GOT3 (cell line): ENCODE measurements at regions not wholly inside any gene's neighbourhood (a gene's known extent, or its start where the extent isn't known, plus 50 kb on each side); places are given as distances from the start of the nearest gene placed in this dataset.
"Not testable (repeated sequence)": the region's sequence is repeated elsewhere in the genome, so short reads cannot be mapped to it uniquely, and the experiment has no call there.

Experiments
- DNase-seq: peaks from one replicate; lab custom pipeline; 2025; ENCODE audit warnings: mixed read lengths; lab: John Stamatoyannopoulos, UW

GRCh38 chr7:96827701-96828100, 118.1 kb upstream of the SEM1 start:
- no peak for DNase-seq

GRCh38 chr7:96829121-96829520, 119.5 kb upstream of the SEM1 start:
- DNase-seq: not testable (repeated sequence)

GRCh38 chr7:96831446-96831845, 121.8 kb upstream of the SEM1 start:
- DNase-seq: no peak

GRCh38 chr7:96832092-96832662, 122.5 kb upstream of the SEM1 start:
- DNase-seq: no peak

DNA sequence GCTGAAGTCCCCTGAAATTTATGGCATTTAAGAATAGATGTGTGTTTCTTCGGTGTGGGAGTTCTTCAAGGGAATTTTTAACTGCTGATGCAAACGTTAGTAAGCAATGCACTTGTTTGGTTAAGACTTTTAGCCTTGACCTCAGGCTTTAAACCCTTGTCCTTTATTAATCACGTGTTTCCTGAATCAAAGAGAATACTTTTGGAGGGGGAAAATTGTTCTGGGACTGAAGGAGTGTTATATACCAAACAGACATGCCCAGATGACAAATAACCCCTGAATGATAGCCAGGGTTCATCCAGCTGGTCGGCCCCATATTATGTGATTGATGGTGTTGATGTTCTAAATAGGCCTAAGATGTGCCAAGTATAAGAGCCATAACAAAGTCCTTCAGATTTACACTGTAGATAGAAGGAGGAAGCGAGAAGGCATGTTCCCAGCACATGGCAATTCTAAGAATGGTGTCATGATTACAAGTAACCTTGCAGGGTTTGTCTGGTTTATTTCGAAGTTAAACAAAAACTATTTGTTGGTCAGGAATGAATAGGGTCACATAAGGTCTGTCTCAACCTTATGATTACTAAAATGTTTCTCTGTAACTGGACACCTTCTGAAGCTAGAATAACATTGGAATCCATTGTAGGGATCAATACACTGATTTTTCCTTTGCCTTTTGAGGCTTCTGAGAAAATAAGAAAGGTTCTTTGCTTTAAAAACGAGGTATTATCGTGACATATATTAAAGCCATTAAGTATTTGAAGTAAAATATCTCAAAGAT, 124.2 kb upstream of the SEM1 start:
- no peak for DNase-seq

DNA sequence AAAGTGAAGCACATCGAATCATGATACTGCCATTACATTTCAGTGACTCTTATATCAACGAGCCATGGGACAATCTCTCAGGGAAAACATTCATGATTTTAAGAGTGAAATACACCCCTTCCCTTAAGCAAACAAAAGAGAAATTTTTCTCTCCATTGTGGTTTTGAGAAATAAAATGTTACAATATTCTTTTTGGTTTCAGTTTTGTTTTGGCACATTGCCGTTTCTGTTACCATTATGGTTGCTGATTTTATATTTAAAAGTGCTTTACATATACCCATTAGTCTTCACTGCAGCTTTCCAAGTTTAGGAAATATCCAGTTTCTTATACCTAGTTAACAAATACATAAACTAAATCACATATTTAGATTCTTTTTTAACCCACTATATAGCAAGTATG, 126.8 kb upstream of the SEM1 start:
- DNase-seq: no peak

DNA sequence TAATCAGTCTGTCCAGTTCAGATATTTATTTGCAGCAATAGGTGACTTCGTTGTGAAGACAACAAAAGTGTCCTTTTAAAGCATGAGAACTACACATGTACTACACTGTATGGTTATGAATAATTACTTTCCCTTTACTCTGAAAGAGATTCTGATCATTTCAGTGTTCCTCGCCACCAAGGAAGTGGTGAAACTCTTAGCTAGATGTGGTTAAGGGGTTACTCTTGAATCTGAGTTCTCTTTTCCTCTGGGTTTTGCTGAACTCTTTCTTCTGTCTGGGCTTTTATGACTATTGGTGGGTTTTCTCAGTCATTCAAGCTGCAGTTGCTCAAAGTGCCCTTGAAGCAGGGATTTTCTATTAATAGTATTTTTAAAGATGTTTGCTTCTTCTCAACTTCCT, 127.9 kb upstream of the SEM1 start:
- DNase-seq: no peak

GRCh38 chr7:96838481-96838880, 128.8 kb upstream of the SEM1 start:
- DNase-seq: no peak

DNA sequence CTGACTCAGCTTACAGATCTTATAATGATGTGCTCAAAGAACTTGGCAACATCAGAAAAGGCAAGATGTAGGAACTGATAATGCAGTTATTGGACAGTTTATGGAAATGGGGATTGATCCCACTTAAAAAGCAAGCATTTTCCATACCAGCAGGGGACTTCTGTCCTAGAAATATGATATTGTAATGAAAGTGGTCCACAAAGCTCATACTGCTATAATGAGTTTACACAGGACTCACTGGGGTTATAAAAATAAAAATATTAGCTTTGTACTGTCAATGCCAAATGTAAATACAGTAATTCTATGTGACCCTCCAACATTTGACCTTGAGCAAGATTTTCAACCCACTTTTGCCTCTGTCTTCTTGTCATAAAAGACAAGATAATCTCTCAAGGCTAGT, 145.5 kb upstream of the SEM1 start:
- DNase-seq: no peak

DNA sequence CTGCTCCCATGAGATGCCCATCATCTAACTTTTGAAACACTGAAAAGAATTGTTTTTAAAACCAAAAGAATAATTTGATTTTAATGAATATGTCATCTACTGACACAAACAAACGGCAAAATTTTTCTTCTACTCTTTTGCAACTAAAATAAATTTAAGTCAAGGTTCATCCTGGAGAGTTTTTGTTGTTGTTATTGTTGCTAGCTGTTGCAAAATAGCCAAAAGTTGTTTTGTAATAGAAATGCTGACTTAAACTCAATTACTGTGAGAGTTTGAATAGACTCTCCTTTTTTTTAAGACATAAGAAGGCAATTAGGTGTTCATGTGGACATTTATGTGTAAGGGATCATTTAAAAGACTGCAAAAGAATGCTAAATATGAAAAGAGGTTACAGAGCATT, 146.0 kb upstream of the SEM1 start:
- DNase-seq: no peak

- DNase-seq: no peak
Measured at GRCh38 chr7:96869538-96869937, 135.8 kb upstream of the DLX6 start.

GRCh38 chr7:96870185-96870584, 135.2 kb upstream of the DLX6 start:
- DNase-seq: no peak

- no peak for DNase-seq
Measured at GRCh38 chr7:96870934-96871333, 134.4 kb upstream of the DLX6 start.

DNA sequence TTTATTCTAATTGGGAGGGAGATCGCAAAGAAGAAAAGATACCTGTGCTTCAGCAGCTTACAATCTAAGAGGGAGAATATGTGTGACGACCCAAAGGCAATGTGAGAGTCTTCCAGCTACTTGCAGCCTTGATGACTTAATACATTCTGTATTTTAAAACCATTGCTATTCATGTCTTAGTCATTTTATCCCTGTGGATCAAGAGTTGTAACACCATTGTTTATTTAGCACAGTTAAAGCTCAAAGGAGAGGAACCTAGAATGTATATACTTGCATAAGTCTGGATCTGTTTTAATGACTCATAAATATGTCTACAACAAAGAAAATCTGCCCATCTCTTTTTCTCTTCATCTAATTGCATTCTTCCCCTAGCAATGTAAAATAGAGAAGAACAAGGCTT, 117.9 kb upstream of the DLX6 start:
- no peak for DNase-seq

DNA sequence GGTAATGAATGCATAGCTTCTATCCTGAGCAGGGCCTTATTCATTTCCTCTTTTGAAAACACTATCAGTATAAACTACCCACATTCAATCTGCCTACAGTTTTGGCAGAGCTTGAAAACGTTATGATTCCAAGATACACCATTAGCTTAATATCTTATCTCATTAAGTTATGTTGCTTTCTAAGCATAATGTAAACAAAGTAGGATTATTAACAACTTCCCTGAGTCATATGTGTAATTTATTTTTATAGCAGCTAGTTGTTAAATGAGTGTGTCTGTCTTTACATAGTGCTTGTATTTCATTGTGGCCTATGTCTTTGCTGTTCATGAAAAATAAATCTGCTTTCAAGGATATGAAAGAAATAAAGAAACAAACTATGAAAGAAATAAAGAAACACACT, 106.2 kb upstream of the DLX6 start:
- no peak for DNase-seq

GRCh38 chr7:96901822-96902445, 103.4 kb upstream of the DLX6 start:
- DNase-seq: no peak

DNA sequence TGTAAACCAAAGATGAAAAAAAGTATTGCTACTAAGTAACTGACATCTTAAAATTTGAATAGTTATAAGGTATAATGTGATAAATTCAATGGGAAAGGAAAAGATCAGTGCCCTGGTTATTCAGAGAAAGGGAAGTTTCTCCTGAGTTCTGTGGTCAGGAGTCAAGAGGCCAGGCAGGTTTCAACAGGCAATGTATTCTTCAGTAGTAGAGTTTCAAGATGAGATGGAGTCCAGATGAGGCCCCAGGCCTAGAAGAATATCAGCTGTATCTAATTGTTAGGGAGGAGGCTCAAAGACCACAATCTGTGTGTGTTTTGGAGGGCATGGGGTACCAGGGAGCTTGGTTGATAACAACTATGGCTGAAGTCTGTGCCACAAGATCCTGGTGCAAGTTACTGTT, 101.4 kb upstream of the DLX6 start:
- no peak for DNase-seq

GRCh38 chr7:96910486-96910885, 94.9 kb upstream of the DLX6 start:
- DNase-seq: no peak

- no peak for DNase-seq
Measured at GRCh38 chr7:96915029-96915428, 90.3 kb upstream of the DLX6 start.

DNA sequence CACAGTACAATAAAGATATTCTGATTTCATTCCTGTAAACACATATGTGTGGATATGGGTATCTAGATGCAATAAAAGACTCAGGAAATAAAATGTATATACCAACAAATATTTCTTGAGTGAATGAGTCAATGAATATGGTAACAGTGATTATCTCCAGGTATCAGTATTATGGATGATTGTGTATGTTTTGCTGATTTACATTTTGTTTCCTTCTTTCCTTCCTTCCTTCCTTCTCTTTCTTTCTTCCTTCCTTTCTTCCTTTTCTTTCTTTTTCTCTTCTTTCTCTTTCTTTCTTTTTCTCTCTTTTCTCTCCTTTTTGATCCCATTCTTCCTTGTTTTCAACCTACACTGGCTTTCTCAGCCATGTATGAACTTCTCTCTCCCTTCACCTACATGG, 85.3 kb upstream of the DLX6 start:
- no peak for DNase-seq

DNA sequence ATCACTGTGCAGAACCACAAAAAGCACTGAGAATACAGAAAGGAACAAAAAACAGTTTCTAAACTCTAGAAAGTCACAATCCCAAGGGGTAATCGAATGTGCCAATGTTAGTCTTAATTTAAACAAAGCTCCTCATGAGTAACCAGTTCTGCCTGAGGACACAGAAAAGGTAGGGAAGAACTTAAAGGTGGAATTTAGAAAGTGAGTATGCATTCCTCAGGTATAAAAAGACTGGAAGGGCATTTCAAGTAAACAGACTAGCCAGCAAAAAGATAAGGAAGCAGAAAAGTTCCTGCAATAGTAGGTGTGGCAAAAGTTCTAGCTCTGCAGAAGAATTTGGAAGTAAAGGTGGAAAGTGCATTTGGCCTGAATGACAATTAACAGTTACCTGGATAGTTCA, 84.6 kb upstream of the DLX6 start:
- DNase-seq: no peak

- no peak for DNase-seq
Measured at GRCh38 chr7:96921231-96921630, 84.1 kb upstream of the DLX6 start.

DNA sequence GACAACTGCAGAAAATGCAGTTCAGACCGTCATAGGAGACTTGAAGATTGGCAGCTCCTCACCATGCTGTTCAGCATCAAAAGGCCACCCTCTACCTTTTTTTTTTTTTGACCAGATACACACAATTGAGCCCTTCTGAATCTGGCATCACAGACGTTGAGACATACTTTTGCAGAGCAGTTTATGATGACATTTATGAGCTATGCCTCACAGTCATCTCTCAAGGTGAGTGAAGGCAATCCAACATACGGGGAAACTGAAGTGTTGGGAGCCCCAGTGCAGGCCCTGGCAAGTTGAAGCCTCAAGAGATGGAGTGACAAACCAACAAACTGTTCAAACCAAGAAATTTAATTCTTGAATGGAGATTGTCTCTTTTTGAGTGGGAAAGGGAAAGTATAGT, 83.6 kb upstream of the DLX6 start:
- no peak for DNase-seq

GRCh38 chr7:96923345-96923744, 82.0 kb upstream of the DLX6 start:
- not testable (repeated sequence) for DNase-seq
